SK-N-SH (cell line): ENCODE measurements at regions not wholly inside any gene's neighbourhood (a gene's known extent, or its start where the extent isn't known, plus 50 kb on each side); places are given as distances from the start of the nearest gene placed in this dataset.

ENCODE experiments used
- MXI1 ChIP-seq: IDR thresholded peaks from 2 replicates; pipeline ENCODE4 v1.6.1; 2012; ENCODE audit warnings: mild to moderate bottlenecking, low read depth, low read length, improper control_type of control experiment
- RAD21 ChIP-seq: IDR thresholded peaks from 2 replicates; pipeline ENCODE4 v1.6.1; 2012; ENCODE audit warnings: mild to moderate bottlenecking, low read length
- RCOR1 ChIP-seq: fragments of 150-350 bp; IDR thresholded peaks from 2 replicates; pipeline ENCODE4 v1.6.1; 2017; ENCODE audit warnings: antibody characterized with exemption, low read length
- RFX5 ChIP-seq: IDR thresholded peaks from 2 replicates; pipeline ENCODE4 v1.6.1; 2012; ENCODE audit warnings: mild to moderate bottlenecking, improper control_type of control experiment, low read length
- TAF1 ChIP-seq: IDR thresholded peaks from 2 replicates; pipeline ENCODE4 v1.6.1; 2012; ENCODE audit warnings: low read depth, mild to moderate bottlenecking, low read length, moderate library complexity, borderline replicate concordance
- TEAD4 ChIP-seq: IDR thresholded peaks from 2 replicates; pipeline ENCODE4 v1.4.0; 2012; ENCODE audit warnings: mild to moderate bottlenecking, borderline replicate concordance; ENCODE audit not compliant: insufficient read depth
- USF1 ChIP-seq: IDR thresholded peaks from 2 replicates; pipeline ENCODE4 v1.4.0; 2012; ENCODE audit warnings: low read depth, borderline replicate concordance
- ZBTB33 ChIP-seq: IDR thresholded peaks from 2 replicates; pipeline ENCODE4 v1.4.0; 2012; ENCODE audit warnings: low read depth, borderline replicate concordance
- TF ChIP-seq, protein P1 (sequence below): fragments of 200-600 bp; sonication (generic); IDR thresholded peaks from 2 replicates; pipeline ENCODE4 v1.6.1; 2017; ENCODE audit warnings: antibody characterized with exemption, mild to moderate bottlenecking, moderate library complexity

- TF ChIP-seq, protein P1, sequence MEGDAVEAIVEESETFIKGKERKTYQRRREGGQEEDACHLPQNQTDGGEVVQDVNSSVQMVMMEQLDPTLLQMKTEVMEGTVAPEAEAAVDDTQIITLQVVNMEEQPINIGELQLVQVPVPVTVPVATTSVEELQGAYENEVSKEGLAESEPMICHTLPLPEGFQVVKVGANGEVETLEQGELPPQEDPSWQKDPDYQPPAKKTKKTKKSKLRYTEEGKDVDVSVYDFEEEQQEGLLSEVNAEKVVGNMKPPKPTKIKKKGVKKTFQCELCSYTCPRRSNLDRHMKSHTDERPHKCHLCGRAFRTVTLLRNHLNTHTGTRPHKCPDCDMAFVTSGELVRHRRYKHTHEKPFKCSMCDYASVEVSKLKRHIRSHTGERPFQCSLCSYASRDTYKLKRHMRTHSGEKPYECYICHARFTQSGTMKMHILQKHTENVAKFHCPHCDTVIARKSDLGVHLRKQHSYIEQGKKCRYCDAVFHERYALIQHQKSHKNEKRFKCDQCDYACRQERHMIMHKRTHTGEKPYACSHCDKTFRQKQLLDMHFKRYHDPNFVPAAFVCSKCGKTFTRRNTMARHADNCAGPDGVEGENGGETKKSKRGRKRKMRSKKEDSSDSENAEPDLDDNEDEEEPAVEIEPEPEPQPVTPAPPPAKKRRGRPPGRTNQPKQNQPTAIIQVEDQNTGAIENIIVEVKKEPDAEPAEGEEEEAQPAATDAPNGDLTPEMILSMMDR, result no peak
- TF ChIP-seq USF1, result no peak
- TF ChIP-seq ZBTB33, result no peak
- TF ChIP-seq TEAD4, result no peak
- no peak for TF ChIP-seq TAF1
- TF ChIP-seq RCOR1, result no peak
- no peak for TF ChIP-seq RAD21
- no peak for TF ChIP-seq MXI1
- no peak for TF ChIP-seq RFX5
These were observed 87.1 kb upstream of the CACNA1E start for GRCh38 chr1:181396171-181396670.
